AG09309 (cell line): ENCODE measurements at regions not wholly inside any gene's neighbourhood (a gene's known extent, or its start where the extent isn't known, plus 50 kb on each side); places are given as distances from the start of the nearest gene placed in this dataset.
A peak's percentile ranks its signal among the peaks of the same experiment; 100 is the strongest.
"Not testable (repeated sequence)": the region's sequence is repeated elsewhere in the genome, so short reads cannot be mapped to it uniquely, and the experiment has no call there.

Source experiments
- DNase-seq: peaks from one replicate; pipeline ENCODE4 v3.0.0-alpha.2; 2010; ENCODE audit warnings: low read depth
- H3K4me3 ChIP-seq: 2 replicates; pipeline ENCODE4 v1.5.1; 2011; ENCODE audit warnings: mild to moderate bottlenecking, low read depth, low read length, moderate library complexity; ENCODE audit not compliant: control insufficient read depth
- TF ChIP-seq, protein P1 (sequence below): IDR thresholded peaks from 2 replicates; pipeline ENCODE4 v1.5.1; 2011; ENCODE audit warnings: mild to moderate bottlenecking, low read depth, low read length, inconsistent platforms; ENCODE audit not compliant: insufficient read depth, control insufficient read depth; ENCODE audit errors: missing control alignments

DNA sequence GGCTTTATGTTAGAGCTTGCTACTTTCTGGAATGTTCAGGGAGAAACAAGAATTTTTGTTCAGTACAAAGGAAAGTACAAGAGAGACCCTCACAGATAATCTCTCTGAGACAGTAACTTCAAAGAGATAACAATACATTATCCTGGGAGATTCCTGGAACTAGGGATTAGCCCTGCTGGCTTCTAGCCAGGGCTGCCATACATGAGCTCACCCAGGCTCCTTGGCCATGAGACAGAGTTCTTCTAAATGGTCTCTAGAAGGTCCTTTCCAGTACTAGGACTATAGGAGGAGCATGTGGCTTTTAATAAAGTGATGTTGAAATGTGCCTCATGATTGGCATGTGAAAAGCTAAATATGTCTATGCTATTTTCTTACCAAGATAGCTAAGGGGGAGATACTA is 342.5 kb downstream of the EMP1 start:
- TF ChIP-seq, protein P1, sequence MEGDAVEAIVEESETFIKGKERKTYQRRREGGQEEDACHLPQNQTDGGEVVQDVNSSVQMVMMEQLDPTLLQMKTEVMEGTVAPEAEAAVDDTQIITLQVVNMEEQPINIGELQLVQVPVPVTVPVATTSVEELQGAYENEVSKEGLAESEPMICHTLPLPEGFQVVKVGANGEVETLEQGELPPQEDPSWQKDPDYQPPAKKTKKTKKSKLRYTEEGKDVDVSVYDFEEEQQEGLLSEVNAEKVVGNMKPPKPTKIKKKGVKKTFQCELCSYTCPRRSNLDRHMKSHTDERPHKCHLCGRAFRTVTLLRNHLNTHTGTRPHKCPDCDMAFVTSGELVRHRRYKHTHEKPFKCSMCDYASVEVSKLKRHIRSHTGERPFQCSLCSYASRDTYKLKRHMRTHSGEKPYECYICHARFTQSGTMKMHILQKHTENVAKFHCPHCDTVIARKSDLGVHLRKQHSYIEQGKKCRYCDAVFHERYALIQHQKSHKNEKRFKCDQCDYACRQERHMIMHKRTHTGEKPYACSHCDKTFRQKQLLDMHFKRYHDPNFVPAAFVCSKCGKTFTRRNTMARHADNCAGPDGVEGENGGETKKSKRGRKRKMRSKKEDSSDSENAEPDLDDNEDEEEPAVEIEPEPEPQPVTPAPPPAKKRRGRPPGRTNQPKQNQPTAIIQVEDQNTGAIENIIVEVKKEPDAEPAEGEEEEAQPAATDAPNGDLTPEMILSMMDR = no peak
- no peak for DNase-seq

DNA sequence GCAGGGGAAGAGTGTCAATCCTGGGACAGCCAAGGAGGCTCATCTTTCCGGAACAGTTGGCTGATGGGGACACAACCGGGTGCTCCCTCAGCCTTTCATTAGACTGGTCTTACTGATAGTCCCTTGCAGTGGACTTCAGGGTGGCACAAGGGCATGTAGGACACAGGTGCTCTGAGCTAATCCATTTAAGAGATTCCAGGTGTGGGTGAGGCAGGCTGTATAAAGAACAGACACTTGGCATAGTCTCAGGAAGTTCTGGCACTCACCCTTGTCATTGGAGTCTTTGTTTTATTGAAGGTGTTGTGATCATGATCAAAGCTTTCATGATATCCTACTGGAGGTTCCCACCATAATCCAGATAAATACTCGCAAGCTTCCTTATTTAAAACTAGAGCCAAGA is 341.6 kb downstream of the EMP1 start:
- TF ChIP-seq, protein P1 = no peak
- no peak overlapping the region for H3K4me3 ChIP-seq
- DNase-seq = no peak

More for the DNA sequence above, 342.5 kb downstream of the EMP1 start:
- no peak overlapping the region for H3K4me3 ChIP-seq

DNA sequence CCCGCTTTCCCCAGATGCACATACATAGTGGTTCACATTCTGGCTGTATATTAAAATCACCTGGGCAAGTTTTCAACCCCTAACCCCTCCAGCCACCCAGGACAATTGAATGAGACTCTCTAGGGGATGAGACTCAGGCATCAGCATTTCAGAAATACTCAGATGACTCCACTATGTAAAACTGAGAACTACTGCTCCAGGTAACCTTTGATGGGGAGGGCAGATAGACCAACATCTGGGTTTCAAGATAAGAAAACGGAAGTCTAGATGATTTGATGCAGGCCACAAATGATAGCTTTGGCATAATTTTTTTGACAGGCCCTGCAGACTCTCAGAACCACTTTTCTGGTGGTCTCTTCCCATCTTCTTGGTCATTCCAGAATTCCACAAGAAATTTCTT is 341.1 kb downstream of the EMP1 start:
- TF ChIP-seq, protein P1 = no peak
- H3K4me3 ChIP-seq = no peak overlapping the region
- no peak for DNase-seq

DNA sequence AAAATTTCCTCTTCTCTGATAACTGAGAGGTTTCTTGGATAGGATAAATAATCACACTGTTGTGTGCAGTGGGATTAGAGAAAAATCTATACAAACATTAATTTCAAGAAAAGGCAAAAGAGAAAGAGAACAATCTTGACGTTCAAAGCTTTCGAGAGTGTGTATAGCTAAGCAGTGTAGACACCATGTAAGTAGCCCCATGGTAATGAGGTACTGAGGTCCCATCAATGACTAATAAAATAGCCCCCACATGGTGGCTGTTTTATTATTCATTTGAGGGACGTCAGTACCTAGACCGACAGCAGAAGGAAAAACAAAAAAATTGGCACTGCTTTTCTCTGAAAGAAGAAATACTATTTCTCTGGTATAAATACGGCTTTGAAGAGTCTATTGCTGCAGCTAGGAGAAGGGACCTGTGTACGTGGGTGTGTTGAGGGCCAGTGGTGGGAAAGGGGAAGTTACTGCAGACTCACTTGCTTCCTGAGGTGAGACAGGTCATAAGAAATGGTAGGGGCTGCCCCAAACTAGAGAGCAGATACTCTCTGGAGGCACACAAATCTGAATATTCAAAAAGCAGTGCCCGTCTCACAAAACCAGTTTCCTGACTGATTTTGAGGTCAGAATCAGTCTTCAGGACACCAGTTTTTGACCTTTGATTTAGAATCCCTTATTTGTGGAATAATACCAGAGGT is 339.8 kb downstream of the EMP1 start:
- no peak for DNase-seq
- TF ChIP-seq, protein P1 = no peak
- no peak overlapping the region for H3K4me3 ChIP-seq

DNA sequence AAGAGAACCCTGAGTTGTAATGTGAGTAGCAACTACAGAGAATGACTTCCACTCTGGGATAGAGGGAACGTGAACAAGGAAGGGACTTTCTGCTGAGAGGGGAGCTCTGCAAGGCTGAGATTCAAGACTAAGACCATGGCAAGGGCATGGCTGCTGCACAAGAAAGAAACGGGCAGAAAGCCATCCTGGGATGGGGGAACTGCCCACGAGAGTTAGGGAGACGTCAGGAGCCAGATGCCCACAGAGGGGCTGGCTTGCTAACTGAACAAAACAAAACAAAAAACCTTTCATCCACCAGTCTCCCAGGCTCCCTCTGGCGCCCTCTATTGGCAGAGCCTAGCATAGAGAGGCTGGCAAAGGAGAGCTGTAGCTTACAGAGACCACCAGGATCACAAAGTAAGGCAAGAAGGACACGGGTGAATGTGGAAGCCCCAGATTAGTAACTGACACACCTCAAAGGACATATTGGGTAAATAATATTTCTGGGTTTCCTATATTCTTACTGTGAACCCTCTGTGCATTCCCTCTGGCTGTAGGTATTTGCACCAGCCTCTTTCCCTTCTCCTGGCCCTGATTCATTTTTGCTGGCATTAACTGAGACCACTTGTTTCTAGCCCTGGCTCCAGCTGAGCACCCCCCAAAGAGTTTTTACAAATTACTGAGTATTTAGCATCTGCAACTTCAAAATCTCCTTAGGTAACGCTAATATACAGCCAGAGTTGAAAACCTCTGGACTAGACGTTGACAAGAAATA is 338.3 kb downstream of the EMP1 start:
- no peak for DNase-seq
- TF ChIP-seq, protein P1 = peak; percentile 98
- 0 out of 2 replicates have a peak overlapping the region, but pooled peaks have one; percentile 13 for H3K4me3 ChIP-seq

DNA sequence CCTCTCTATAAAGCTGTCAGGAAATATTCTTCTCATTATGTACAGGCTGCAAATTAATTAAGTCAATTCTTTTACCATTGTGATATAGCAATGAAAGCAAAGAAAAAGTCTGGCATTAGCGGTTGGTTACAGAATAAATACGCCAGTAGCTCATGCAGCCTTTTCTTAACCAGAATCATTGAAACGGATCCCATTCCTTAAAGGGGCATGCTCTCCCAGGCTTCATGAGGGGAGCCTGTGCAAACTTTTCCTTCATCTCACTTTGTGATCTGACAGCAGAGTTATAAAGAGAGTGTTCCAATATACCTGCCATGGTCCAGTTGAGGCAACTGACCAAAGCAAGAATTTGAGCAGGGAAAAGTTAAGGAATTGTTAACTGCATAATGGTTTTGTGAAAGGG is 337.7 kb downstream of the EMP1 start:
- DNase-seq = no peak
- TF ChIP-seq, protein P1 = no peak
- H3K4me3 ChIP-seq = no peak overlapping the region

DNA sequence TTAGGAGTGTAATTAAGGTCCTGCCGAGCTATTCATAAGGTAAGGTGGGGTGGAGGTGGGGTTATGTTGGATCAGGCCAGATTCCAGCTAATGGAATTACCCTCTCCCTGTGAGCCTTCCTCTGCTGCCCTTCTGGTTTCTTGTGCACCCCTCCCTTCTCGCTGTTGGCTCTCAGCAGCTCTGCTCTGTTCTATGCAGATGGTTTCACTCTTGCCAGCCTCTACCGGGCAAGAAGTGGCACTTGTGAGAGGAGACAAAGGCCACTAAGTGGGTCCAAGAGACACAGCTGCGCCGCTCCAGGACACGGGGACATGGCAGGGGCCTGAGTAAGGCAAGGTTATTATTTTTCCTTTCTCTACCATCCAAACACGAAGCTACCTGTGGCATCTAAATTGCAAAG is 334.4 kb downstream of the EMP1 start:
- no peak overlapping the region for H3K4me3 ChIP-seq
- DNase-seq = no peak
- TF ChIP-seq, protein P1 = no peak

DNA sequence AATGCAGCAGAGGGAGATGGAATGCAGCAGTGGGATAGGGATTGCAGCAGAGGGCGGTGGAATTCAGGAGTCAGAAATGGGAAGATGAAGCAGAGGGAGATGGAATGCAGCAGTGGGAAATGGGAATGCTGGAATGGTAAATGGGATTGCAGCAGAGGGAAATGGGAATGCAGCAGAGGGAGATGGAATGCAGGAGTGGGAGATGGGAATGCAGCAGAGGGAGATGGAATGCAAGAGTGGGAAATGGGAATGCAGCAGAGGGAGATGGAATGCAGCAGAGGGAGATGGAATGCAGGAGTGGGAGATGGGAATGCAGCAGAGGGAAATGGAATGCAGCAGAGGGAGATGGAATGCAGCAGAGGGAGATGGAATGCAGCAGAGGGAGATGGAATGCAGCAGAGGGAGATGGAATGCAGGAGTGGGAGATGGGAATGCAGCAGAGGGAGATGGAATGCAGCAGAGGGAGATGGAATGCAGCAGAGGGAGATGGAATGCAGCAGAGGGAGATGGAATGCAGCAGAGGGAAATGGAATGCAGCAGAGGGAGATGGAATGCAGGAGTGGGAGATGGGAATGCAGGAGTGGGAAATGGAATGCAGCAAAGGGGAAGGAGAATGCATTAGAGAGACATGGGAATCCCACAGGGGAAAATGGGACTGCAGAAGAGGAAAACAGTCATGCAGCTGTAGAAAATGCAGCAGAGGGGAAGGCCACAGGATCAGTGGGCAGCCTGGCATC is 329.8 kb downstream of the EMP1 start:
- not testable (repeated sequence) for H3K4me3 ChIP-seq, DNase-seq
